Endodermal cell (in vitro differentiated cells): ENCODE measurements at regions not wholly inside any gene's neighbourhood (a gene's known extent, or its start where the extent isn't known, plus 50 kb on each side); places are given as distances from the start of the nearest gene placed in this dataset.

Source experiments
- DNase-seq: peaks from one replicate; pipeline ENCODE4 v3.0.0-alpha.2; 2017
- H3K27ac ChIP-seq: 2 replicates; pipeline ENCODE4 v1.5.1; 2013; ENCODE audit warnings: mild to moderate bottlenecking, low read depth, low read length, moderate library complexity
- H3K27me3 ChIP-seq: 2 replicates; pipeline ENCODE4 v1.6.1; 2013; ENCODE audit warnings: mild to moderate bottlenecking, low read length, moderate library complexity; ENCODE audit not compliant: insufficient read depth, control insufficient read depth, poor library complexity, severe bottlenecking
- H3K36me3 ChIP-seq: 2 replicates; pipeline ENCODE4 v1.7.0; 2013; ENCODE audit warnings: mild to moderate bottlenecking, low read length, moderate library complexity; ENCODE audit not compliant: control insufficient read depth, insufficient read depth
- H3K4me1 ChIP-seq: one replicate; pipeline ENCODE4 v1.7.0; 2013; ENCODE audit warnings: low read length; ENCODE audit not compliant: control insufficient read depth, insufficient read depth
- H3K4me3 ChIP-seq: 2 replicates; pipeline ENCODE4 v1.5.1; 2013; ENCODE audit warnings: mild to moderate bottlenecking, low read length, moderate library complexity
- H3K9ac ChIP-seq: 2 replicates; pipeline ENCODE4 v1.6.1; 2013; ENCODE audit warnings: mild to moderate bottlenecking, low read length, moderate library complexity; ENCODE audit not compliant: poor library complexity, severe bottlenecking; ENCODE audit errors: extremely low read depth
- H3K9me3 ChIP-seq: 2 replicates; pipeline ENCODE4 v1.6.1; 2013; ENCODE audit warnings: mild to moderate bottlenecking, low read length, moderate library complexity; ENCODE audit not compliant: control insufficient read depth
- H3K27ac Mint-ChIP-seq: 2 replicates; pipeline ENCODE4 v1.8.0; 2020; ENCODE audit warnings: mixed read lengths
- H3K27me3 Mint-ChIP-seq: 2 replicates; pipeline ENCODE4 v1.8.0; 2021; ENCODE audit warnings: mild to moderate bottlenecking, mixed read lengths; ENCODE audit not compliant: insufficient read depth
- H3K36me3 Mint-ChIP-seq: 2 replicates; pipeline ENCODE4 v1.8.0; 2020; ENCODE audit warnings: low read depth, mixed read lengths
- H3K4me1 Mint-ChIP-seq: 2 replicates; pipeline ENCODE4 v1.8.0; 2020; ENCODE audit warnings: mixed read lengths
- H3K4me3 Mint-ChIP-seq: 2 replicates; pipeline ENCODE4 v1.8.0; 2020; ENCODE audit warnings: mild to moderate bottlenecking, moderate library complexity, mixed read lengths
- H3K9me3 Mint-ChIP-seq: 2 replicates; pipeline ENCODE4 v1.8.0; 2020; ENCODE audit warnings: mild to moderate bottlenecking, mixed read lengths
- whole genome bisulfite sequencing, 2 experiments: methylation state at CpG; one replicate each; pipeline versions ENCODE4 v1.1.5 to v1.1.7; 2013; ENCODE audit warnings: missing lambda C conversion rate in 2 of 2, mixed read lengths in 1 of 2; ENCODE audit not compliant: insufficient coverage in 1 of 2, insufficient read length in 1 of 2; 5-methylcytosine and 5-hydroxymethylcytosine counted together
- TF ChIP-seq, protein P1 (sequence below): fragments of 200-600 bp; sonication (generic); conservative IDR thresholded peaks from 2 replicates; pipeline ENCODE4 v1.5.0; 2021; ENCODE audit warnings: antibody characterized with exemption, mild to moderate bottlenecking

DNA sequence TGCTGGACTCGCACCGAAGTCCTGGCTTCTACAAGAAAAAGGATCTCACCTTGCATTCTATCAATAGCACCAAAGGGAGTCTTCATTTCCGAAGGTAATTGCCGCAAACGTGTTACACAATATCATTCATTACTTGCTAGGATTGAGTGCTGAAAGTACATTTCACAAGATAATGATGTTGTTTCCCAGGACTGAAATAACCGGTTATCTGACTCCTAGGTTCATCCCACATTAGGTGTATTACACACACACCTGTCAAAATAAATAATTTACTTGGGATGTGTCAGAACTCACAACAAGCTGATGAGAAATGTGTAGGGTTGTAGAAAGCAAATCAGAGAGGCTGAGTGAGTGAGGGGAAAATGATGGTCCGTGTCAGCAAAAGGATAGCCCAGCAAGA is 219.4 kb upstream of the RHOBTB1 start:
- TF ChIP-seq, protein P1, sequence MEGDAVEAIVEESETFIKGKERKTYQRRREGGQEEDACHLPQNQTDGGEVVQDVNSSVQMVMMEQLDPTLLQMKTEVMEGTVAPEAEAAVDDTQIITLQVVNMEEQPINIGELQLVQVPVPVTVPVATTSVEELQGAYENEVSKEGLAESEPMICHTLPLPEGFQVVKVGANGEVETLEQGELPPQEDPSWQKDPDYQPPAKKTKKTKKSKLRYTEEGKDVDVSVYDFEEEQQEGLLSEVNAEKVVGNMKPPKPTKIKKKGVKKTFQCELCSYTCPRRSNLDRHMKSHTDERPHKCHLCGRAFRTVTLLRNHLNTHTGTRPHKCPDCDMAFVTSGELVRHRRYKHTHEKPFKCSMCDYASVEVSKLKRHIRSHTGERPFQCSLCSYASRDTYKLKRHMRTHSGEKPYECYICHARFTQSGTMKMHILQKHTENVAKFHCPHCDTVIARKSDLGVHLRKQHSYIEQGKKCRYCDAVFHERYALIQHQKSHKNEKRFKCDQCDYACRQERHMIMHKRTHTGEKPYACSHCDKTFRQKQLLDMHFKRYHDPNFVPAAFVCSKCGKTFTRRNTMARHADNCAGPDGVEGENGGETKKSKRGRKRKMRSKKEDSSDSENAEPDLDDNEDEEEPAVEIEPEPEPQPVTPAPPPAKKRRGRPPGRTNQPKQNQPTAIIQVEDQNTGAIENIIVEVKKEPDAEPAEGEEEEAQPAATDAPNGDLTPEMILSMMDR, result no peak
- no peak overlapping the region for H3K27ac Mint-ChIP-seq

DNA sequence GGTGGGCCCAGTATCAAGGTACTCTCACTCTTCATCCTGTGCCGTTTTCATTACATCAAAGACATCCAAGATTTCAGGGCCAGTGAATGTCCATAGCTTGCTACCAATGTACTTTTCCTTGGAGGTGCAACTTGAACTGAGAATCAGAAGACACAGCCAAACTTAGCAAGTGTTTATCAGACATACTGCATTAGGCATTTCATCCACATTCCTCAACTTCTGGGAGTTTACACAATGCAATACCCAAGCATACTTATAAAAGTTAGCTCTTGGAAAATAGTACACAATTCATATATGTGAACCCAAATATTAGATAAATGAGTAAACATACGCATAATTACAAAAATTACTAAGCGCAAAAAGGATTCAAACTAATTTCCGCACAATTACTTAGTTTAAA is 216.3 kb upstream of the RHOBTB1 start:
- H3K9ac ChIP-seq, result no peak overlapping the region
- no peak for DNase-seq
- Mint-ChIP-seq H3K27ac (no peak overlapping the region), H3K4me3 (no peak overlapping the region), H3K27me3 (no peaks in the 10 kb centered on the region), H3K4me1 (peaks cover 2% of the 10 kb centered on the region), H3K9me3 (no peaks in the 10 kb centered on the region), H3K36me3 (no peaks in the 10 kb centered on the region)
- no peaks in the 10 kb centered on the region for H3K36me3 ChIP-seq
- H3K27ac ChIP-seq, result no peak overlapping the region
- TF ChIP-seq, protein P1, result no peak
- H3K4me1 ChIP-seq, result no peaks in the 10 kb centered on the region
- no peak overlapping the region for H3K4me3 ChIP-seq
- WGBS, 2 experiments, result 97 to 100% methylated on average over 3 to 4 of the region's 4 CpGs
- no peaks in the 10 kb centered on the region for H3K27me3 ChIP-seq
- H3K9me3 ChIP-seq, result no peaks in the 10 kb centered on the region

More for the DNA sequence above, 219.4 kb upstream of the RHOBTB1 start:
- H3K27me3 Mint-ChIP-seq, result no peaks in the 10 kb centered on the region
- Histone ChIP-seq H3K36me3 (no peaks in the 10 kb centered on the region), H3K4me1 (no peaks in the 10 kb centered on the region), H3K9ac (no peak overlapping the region), H3K9me3 (peaks cover 17% of the 10 kb centered on the region), H3K27ac (no peak overlapping the region), H3K27me3 (no peaks in the 10 kb centered on the region), H3K4me3 (no peak overlapping the region)
- no peaks in the 10 kb centered on the region for H3K36me3 Mint-ChIP-seq
- peaks cover 9% of the 10 kb centered on the region for H3K9me3 Mint-ChIP-seq
- H3K4me1 Mint-ChIP-seq, result peaks cover 4% of the 10 kb centered on the region
- no peak for DNase-seq
- WGBS, 2 experiments, result 92 to 100% methylated on average over 3 to 7 of the region's 7 CpGs
- H3K4me3 Mint-ChIP-seq, result no peak overlapping the region

DNA sequence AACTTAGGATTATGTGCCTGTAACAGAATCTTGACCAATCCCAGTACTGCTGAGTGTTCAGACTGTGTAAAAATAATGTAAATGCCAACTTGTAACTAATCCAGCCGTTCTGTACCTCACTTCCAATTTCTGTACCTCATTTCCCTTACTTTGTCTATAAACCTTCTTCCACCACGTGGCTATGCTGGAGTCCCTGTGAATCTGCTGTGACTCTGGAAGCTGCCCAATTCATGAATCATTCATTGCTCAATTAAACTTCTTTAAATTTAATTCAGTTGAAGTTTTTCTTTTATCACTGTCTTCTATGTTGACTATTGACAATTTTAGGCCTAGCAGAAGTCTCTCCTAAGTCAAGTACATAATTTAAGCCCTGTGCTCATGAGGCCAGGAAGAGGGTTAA is 215.3 kb upstream of the RHOBTB1 start:
- no peak overlapping the region for H3K27ac ChIP-seq
- Mint-ChIP-seq H3K27me3 (no peaks in the 10 kb centered on the region), H3K4me1 (peaks cover 2% of the 10 kb centered on the region), H3K9me3 (no peaks in the 10 kb centered on the region), H3K27ac (no peak overlapping the region), H3K4me3 (no peak overlapping the region), H3K36me3 (no peaks in the 10 kb centered on the region)
- H3K9me3 ChIP-seq, result no peaks in the 10 kb centered on the region
- no peaks in the 10 kb centered on the region for H3K36me3 ChIP-seq
- H3K4me3 ChIP-seq, result no peak overlapping the region
- no peak for DNase-seq
- WGBS, 2 experiments, result 82 to 100% methylated on average over 1 to 2 of the region's 2 CpGs
- TF ChIP-seq, protein P1, result no peak
- H3K27me3 ChIP-seq, result no peaks in the 10 kb centered on the region
- no peaks in the 10 kb centered on the region for H3K4me1 ChIP-seq
- H3K9ac ChIP-seq, result no peak overlapping the region
